Bronchial epithelial cell (primary cell): ENCODE measurements at regions not wholly inside any gene's neighbourhood (a gene's known extent, or its start where the extent isn't known, plus 50 kb on each side); places are given as distances from the start of the nearest gene placed in this dataset.

Source experiments
- DNase-seq: peaks from one replicate; pipeline ENCODE4 v3.0.0-alpha.2; 2010; ENCODE audit warnings: low read depth
- FAIRE-seq: peaks from 2 replicates; lab custom pipeline; 2011; peaks lifted over from hg19 to GRCh38; lab: Jason Lieb, UNC
- H3K27me3 ChIP-seq: 2 replicates; pipeline ENCODE4 v1.5.1; 2011; ENCODE audit warnings: low read length; ENCODE audit not compliant: control insufficient read depth, insufficient read depth
- H3K36me3 ChIP-seq: 2 replicates; pipeline ENCODE4 v1.5.1; 2011; ENCODE audit warnings: low read length; ENCODE audit not compliant: control insufficient read depth, insufficient read depth
- H3K4me3 ChIP-seq: 2 replicates; pipeline ENCODE4 v1.5.1; 2011; ENCODE audit warnings: mild to moderate bottlenecking, low read depth, low read length, control low read depth
- TF ChIP-seq, protein P1 (sequence below): IDR thresholded peaks from 2 replicates; pipeline ENCODE4 v1.5.1; 2011; ENCODE audit warnings: mild to moderate bottlenecking, moderate library complexity, low read length, control low read depth, inconsistent platforms; ENCODE audit not compliant: insufficient read depth, severe bottlenecking

DNA sequence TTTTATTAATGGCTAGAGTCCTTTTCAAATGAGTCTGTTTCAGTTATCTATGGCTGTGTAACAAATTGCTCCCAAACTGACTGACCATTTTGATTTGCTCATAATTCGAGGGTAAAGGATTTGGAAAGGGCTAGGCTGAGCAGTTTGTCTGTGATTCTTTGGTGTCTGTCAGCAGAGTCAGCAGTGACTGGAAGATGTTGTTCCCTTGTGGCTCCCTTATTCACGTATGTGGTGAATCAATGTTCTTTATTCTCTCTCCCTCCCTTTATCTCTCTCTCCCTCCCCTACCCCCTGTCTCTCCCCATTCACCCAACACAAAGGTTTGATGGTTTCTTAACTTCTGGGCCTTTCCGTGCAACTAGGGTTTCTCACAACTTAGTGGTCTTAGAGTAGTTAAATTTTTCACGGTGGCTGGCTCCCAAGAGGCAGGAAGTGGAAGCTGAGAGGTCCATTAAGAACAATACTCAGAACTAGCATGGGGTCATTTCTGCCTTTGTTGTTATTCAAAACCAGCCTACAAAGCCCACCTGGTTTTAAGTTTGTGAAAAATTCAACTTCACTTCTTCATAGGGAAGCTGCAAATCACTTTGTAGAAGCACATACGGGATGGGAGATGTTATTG, 772.5 kb upstream of the SLITRK1 start:
- Histone ChIP-seq H3K36me3 (no peaks in the 10 kb centered on the region), H3K27me3 (no peaks in the 10 kb centered on the region), H3K4me3 (no peak overlapping the region)
- FAIRE-seq (no peak), DNase-seq (no peak)
- TF ChIP-seq, protein P1, sequence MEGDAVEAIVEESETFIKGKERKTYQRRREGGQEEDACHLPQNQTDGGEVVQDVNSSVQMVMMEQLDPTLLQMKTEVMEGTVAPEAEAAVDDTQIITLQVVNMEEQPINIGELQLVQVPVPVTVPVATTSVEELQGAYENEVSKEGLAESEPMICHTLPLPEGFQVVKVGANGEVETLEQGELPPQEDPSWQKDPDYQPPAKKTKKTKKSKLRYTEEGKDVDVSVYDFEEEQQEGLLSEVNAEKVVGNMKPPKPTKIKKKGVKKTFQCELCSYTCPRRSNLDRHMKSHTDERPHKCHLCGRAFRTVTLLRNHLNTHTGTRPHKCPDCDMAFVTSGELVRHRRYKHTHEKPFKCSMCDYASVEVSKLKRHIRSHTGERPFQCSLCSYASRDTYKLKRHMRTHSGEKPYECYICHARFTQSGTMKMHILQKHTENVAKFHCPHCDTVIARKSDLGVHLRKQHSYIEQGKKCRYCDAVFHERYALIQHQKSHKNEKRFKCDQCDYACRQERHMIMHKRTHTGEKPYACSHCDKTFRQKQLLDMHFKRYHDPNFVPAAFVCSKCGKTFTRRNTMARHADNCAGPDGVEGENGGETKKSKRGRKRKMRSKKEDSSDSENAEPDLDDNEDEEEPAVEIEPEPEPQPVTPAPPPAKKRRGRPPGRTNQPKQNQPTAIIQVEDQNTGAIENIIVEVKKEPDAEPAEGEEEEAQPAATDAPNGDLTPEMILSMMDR = no peak

DNA sequence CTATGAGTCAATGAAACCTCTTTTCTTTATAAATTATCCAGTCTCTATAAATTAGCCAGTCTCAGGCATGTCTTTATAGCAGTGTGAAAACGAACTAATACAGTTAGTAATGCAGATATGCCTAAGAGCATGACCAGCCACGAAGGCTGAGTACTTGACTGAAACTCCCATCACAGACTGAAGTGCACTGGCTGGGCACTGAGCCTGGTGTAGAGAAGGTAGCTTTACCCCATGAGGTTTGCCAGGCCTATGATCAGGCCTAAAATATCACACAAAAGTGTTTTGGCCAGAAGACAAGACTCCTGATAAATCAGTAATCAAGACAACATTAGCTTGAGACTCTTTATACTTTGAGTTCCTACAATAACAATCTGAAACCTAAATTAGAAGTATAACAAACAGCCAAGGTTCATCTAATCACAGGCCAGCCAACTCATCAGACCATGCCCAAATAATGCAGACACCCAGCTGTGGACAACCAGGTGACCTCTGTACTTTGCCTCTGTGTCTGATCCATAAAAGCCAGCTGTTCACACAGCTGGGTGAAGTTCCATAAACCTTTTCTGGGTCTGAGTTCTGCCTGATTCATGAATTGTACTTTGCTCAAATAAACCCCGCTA, 771.8 kb upstream of the SLITRK1 start:
- Histone ChIP-seq H3K4me3 (no peak overlapping the region), H3K27me3 (no peaks in the 10 kb centered on the region), H3K36me3 (no peaks in the 10 kb centered on the region)
- FAIRE-seq = no peak
- no peak for DNase-seq
- TF ChIP-seq, protein P1 = no peak

DNA sequence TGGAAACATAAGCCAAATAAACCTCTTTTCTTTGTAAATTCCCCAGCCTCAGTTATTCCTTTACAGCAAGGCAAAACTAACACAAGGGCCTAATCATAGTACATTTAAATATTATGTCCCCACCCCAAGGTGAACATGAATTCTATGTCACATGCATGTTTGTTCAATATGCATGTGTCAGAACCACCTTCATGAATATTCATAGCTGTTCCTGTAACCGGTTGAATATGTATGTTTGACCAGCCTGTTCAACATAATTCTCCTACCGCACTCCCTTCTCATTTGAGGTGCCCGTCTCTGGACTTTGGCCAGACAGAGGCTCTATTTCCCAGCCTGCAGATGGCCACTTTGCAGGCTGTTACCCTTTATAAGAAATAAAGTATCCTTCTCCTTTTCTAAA, 769.4 kb upstream of the SLITRK1 start:
- DNase-seq (no peak), FAIRE-seq (no peak)
- Histone ChIP-seq H3K27me3 (no peaks in the 10 kb centered on the region), H3K4me3 (no peak overlapping the region), H3K36me3 (no peaks in the 10 kb centered on the region)
- TF ChIP-seq, protein P1 = no peak

DNA sequence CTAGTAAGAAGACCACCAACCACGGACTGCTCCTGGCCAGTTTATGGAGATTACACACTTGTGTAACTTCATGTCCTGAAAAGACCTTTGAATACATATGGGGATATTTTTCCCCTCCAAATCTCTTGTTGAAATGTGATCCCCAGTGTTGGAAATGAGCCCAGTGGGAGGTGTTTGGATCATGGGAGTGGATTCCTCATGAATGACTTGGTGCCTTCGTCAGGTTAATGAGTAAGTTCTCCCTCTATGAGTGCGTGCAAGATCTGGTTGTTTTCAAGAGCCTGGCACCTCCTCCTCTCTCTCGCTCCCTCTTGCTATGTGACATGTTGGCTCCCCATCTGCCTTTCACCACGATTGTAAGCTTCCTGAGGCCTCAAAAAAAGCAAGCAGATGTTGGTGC, 769.0 kb upstream of the SLITRK1 start:
- FAIRE-seq (peak; percentile 60), DNase-seq (peak; percentile 91)
- no peaks in the 10 kb centered on the region for H3K27me3 ChIP-seq
- no peak overlapping the region for H3K4me3 ChIP-seq
- TF ChIP-seq, protein P1 = no peak
- H3K36me3 ChIP-seq = no peaks in the 10 kb centered on the region

DNA sequence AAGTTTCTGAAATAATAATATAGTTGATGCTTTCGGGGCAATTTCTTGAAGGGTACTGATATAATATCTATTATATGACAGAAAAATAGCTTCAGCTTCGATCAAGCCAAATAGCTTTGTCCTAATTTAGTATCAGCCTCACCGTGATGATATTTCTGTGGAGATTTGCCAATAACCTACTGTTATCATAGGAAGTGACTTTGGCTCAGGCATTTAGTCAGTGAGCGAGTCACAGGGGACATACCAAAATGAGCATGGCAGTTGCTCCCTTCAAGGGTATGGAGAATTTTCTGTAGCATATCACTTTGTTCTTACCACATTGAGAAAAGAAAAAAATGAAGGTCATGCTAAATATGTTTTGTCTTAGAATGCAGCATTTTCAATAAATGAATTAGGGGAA, 767.6 kb upstream of the SLITRK1 start:
- peak; percentile 70 for DNase-seq
- no peaks in the 10 kb centered on the region for H3K36me3 ChIP-seq
- no peak for FAIRE-seq
- TF ChIP-seq, protein P1 = no peak
- no peak overlapping the region for H3K4me3 ChIP-seq
- no peaks in the 10 kb centered on the region for H3K27me3 ChIP-seq
